CD4-positive, alpha-beta memory T cell (primary cell): ENCODE measurements at regions not wholly inside any gene's neighbourhood (a gene's known extent, or its start where the extent isn't known, plus 50 kb on each side); places are given as distances from the start of the nearest gene placed in this dataset.

ENCODE experiments used
- CTCF ChIA-PET: fragments of 350-600 bp; sonication (Branson Sonifier 250); formaldehyde crosslinking; loops from one replicate; lab custom pipeline; 2021; ENCODE audit warnings: inconsistent platforms; ENCODE audit not compliant: partially characterized antibody; lab: Charles Lee
- POLR2A ChIA-PET: fragments of 350-600 bp; sonication (Branson Sonifier 250); formaldehyde crosslinking; loops from one replicate; lab custom pipeline; 2021; ENCODE audit not compliant: partially characterized antibody; lab: Charles Lee
- DNase-seq, 5 donors: peaks; one replicate each; pipeline versions ENCODE4 v3.0.0 to v3.0.0-alpha.2; 2020 to 2022; ENCODE audit warnings: mixed read lengths in 1 of 5
- H3K27ac ChIP-seq: one replicate; pipeline ENCODE4 v1.7.0; 2013; ENCODE audit warnings: low read depth, low read length
- H3K27me3 ChIP-seq: 2 replicates; pipeline ENCODE4 v1.7.0; 2013; ENCODE audit warnings: mild to moderate bottlenecking, low read length, moderate library complexity; ENCODE audit not compliant: insufficient read depth
- H3K36me3 ChIP-seq: 2 replicates; pipeline ENCODE4 v1.7.0; 2013; ENCODE audit warnings: mild to moderate bottlenecking, low read length, moderate library complexity; ENCODE audit not compliant: insufficient read depth
- H3K4me1 ChIP-seq: 2 replicates; pipeline ENCODE4 v1.7.0; 2013; ENCODE audit warnings: mild to moderate bottlenecking, low read length, moderate library complexity; ENCODE audit not compliant: insufficient read depth
- H3K4me3 ChIP-seq, 2 donors: one replicate each; pipeline ENCODE4 v1.7.0; 2013; ENCODE audit warnings: low read length in 2 of 2, mild to moderate bottlenecking in 1 of 2
- H3K9me3 ChIP-seq, 2 donors: one replicate each; pipeline ENCODE4 v1.7.0; 2013; ENCODE audit warnings: low read length in 2 of 2, control low read depth in 1 of 2; ENCODE audit not compliant: control insufficient read depth in 1 of 2
- H3K27ac Mint-ChIP-seq, 7 donors: one replicate each; pipeline ENCODE4 v1.8.0; 2020 to 2021; ENCODE audit warnings: mixed read lengths in 7 of 7, mild to moderate bottlenecking in 6 of 7, inconsistent platforms in 3 of 7, moderate library complexity in 3 of 7
- H3K27me3 Mint-ChIP-seq, 2 donors: one replicate each; pipeline ENCODE4 v1.8.0; 2020 to 2021; ENCODE audit warnings: mixed read lengths in 2 of 2
- H3K36me3 Mint-ChIP-seq, 2 donors: one replicate each; pipeline ENCODE4 v1.8.0; 2020 to 2021; ENCODE audit warnings: mixed read lengths in 2 of 2, inconsistent platforms in 1 of 2, mild to moderate bottlenecking in 1 of 2
- H3K4me1 Mint-ChIP-seq, 4 donors: one replicate each; pipeline ENCODE4 v1.8.0; 2020 to 2021; ENCODE audit warnings: mixed read lengths in 4 of 4, mild to moderate bottlenecking in 1 of 4
- H3K4me3 Mint-ChIP-seq, 8 donors: one replicate each; pipeline ENCODE4 v1.8.0; 2020 to 2021; ENCODE audit warnings: mixed read lengths in 8 of 8, mild to moderate bottlenecking in 7 of 8, moderate library complexity in 6 of 8, inconsistent platforms in 3 of 8
- H3K9me3 Mint-ChIP-seq, 8 donors: one replicate each; pipeline ENCODE4 v1.8.0; 2020 to 2021; ENCODE audit warnings: mixed read lengths in 8 of 8, mild to moderate bottlenecking in 5 of 8, inconsistent platforms in 3 of 8, moderate library complexity in 1 of 8
- intact Hi-C: fragments of 100-400 bp; cut with micrococcal nuclease; formaldehyde crosslinking; loops from one replicate; pipeline ENCODE4 v1.15.1; 2023

- POLR2A ChIA-PET: no interaction called here
Measured at GRCh38 chr3:107428051-107428858, 51.0 kb downstream of the CCDC54 start.

GRCh38 chr3:107429320-107430181, 52.3 kb downstream of the CCDC54 start:
- DNase-seq: peak; percentile 54 to 68 (median 61)
- Mint-ChIP-seq H3K36me3 (peaks cover 0 to 6% of the 10 kb centered on the region in 2 donors), H3K27me3 (peaks cover 0 to 2% of the 10 kb centered on the region in 2 donors), H3K9me3 (peaks cover 0 to 1% (median 0%) of the 10 kb centered on the region in 8 donors), H3K4me1 (peaks cover 15 to 27% (median 19%) of the 10 kb centered on the region in 4 donors), H3K4me3 (peak overlapping the region; percentile 84 to 96 (median 90)), H3K27ac (peak overlapping the region in 4 of 7 donors; percentile 17 to 64 (median 35))
- ChIA-PET CTCF (interaction anchor here (0.7 to 4.4 kb wide), 29 partner anchors 8 to 230 kb away, joined by 3 to 42 read pairs (median 3); no protein-coding TSS in a partner anchor), POLR2A (interaction anchor here (1.8 kb wide), 1 partner anchor 95 kb away, joined by 5 read pairs; no protein-coding TSS in a partner anchor)
- peaks cover 18% of the 10 kb centered on the region for H3K4me1 ChIP-seq
- H3K4me3 ChIP-seq: peak overlapping the region in 1 of 2 donors; percentile 51
- no peaks in the 10 kb centered on the region for H3K36me3 ChIP-seq
- H3K27ac ChIP-seq: no peak overlapping the region
- intact Hi-C loops: loop anchor here (1.0 kb wide), 3 partner anchors 8 to 189 kb away; partner anchors contain the start of gene BBX
- no peaks in the 10 kb centered on the region for H3K9me3 ChIP-seq
- no peaks in the 10 kb centered on the region for H3K27me3 ChIP-seq

More at GRCh38 chr3:107428051-107428858, 51.0 kb downstream of the CCDC54 start:
- intact Hi-C loops: no loop called here
- H3K4me1 ChIP-seq: peaks cover 18% of the 10 kb centered on the region
- H3K27ac Mint-ChIP-seq: peak overlapping the region in 1 of 7 donors; percentile 1
- H3K9me3 ChIP-seq: no peaks in the 10 kb centered on the region
- peaks cover 15 to 27% (median 19%) of the 10 kb centered on the region in 4 donors for H3K4me1 Mint-ChIP-seq
- H3K4me3 ChIP-seq: no peak overlapping the region
- CTCF ChIA-PET: interaction anchor here (0.8 to 4.4 kb wide), 9 partner anchors 7 to 192 kb away, joined by 3 to 42 read pairs (median 7); no protein-coding TSS in a partner anchor
- H3K27ac ChIP-seq: no peak overlapping the region
- no peaks in the 10 kb centered on the region for H3K27me3 ChIP-seq
- H3K9me3 Mint-ChIP-seq: peaks cover 0 to 1% (median 0%) of the 10 kb centered on the region in 8 donors
- H3K4me3 Mint-ChIP-seq: no peak overlapping the region
- H3K36me3 Mint-ChIP-seq: peaks cover 0 to 6% of the 10 kb centered on the region in 2 donors
- no peak for DNase-seq
- no peaks in the 10 kb centered on the region for H3K36me3 ChIP-seq
- H3K27me3 Mint-ChIP-seq: no peaks in the 10 kb centered on the region

GRCh38 chr3:107430214-107430995, 53.2 kb downstream of the CCDC54 start:
- no peaks in the 10 kb centered on the region for H3K9me3 ChIP-seq
- Mint-ChIP-seq H3K27me3 (peaks cover 0 to 2% of the 10 kb centered on the region in 2 donors), H3K9me3 (peaks cover 0 to 1% (median 0%) of the 10 kb centered on the region in 8 donors), H3K4me1 (peaks cover 15 to 27% (median 19%) of the 10 kb centered on the region in 4 donors), H3K27ac (peak overlapping the region; percentile 17 to 85 (median 47)), H3K36me3 (peaks cover 0 to 6% of the 10 kb centered on the region in 2 donors), H3K4me3 (peak overlapping the region; percentile 84 to 96 (median 90))
- peak overlapping the region in 1 of 2 donors; percentile 51 for H3K4me3 ChIP-seq
- no peak overlapping the region for H3K27ac ChIP-seq
- intact Hi-C loops: loop anchor here (1.0 kb wide), 3 partner anchors 9 to 190 kb away; partner anchors contain the start of gene BBX
- ChIA-PET POLR2A (interaction anchor here (1.3 to 1.8 kb wide), 2 partner anchors 9 to 94 kb away, joined by 5 to 6 read pairs; no protein-coding TSS in a partner anchor), CTCF (interaction anchor here (0.7 to 4.4 kb wide), 21 partner anchors 9 to 229 kb away, joined by 3 to 42 read pairs (median 3); no protein-coding TSS in a partner anchor)
- peak in 4 of 5 donors; percentile 5 to 34 (median 16) for DNase-seq
- H3K27me3 ChIP-seq: no peaks in the 10 kb centered on the region
- H3K4me1 ChIP-seq: peaks cover 18% of the 10 kb centered on the region
- H3K36me3 ChIP-seq: no peaks in the 10 kb centered on the region

GRCh38 chr3:107430996-107431245, 53.7 kb downstream of the CCDC54 start:
- H3K36me3 ChIP-seq: no peaks in the 10 kb centered on the region
- peak overlapping the region in 1 of 2 donors; percentile 51 for H3K4me3 ChIP-seq
- H3K9me3 Mint-ChIP-seq: peaks cover 0 to 1% (median 0%) of the 10 kb centered on the region in 8 donors
- H3K9me3 ChIP-seq: no peaks in the 10 kb centered on the region
- H3K27ac ChIP-seq: no peak overlapping the region
- ChIA-PET CTCF (interaction anchor here (1.0 to 4.4 kb wide), 12 partner anchors 10 to 201 kb away, joined by 3 to 42 read pairs (median 3); no protein-coding TSS in a partner anchor), POLR2A (interaction anchor here (1.3 to 1.5 kb wide), 2 partner anchors 10 to 91 kb away, joined by 5 to 6 read pairs; partner anchors contain the start of gene BBX)
- DNase-seq: peak; percentile 19 to 47 (median 27)
- peaks cover 0 to 2% of the 10 kb centered on the region in 2 donors for H3K27me3 Mint-ChIP-seq
- peaks cover 18% of the 10 kb centered on the region for H3K4me1 ChIP-seq
- H3K27ac Mint-ChIP-seq: peak overlapping the region in 6 of 7 donors; percentile 17 to 85 (median 52)
- H3K4me1 Mint-ChIP-seq: peaks cover 15 to 27% (median 19%) of the 10 kb centered on the region in 4 donors
- no peaks in the 10 kb centered on the region for H3K27me3 ChIP-seq
- intact Hi-C loops: loop anchor here (1.0 kb wide), 3 partner anchors 10 to 191 kb away; partner anchors contain the start of gene BBX
- H3K36me3 Mint-ChIP-seq: peaks cover 0 to 6% of the 10 kb centered on the region in 2 donors
- peak overlapping the region; percentile 84 to 96 (median 90) for H3K4me3 Mint-ChIP-seq

DNA sequence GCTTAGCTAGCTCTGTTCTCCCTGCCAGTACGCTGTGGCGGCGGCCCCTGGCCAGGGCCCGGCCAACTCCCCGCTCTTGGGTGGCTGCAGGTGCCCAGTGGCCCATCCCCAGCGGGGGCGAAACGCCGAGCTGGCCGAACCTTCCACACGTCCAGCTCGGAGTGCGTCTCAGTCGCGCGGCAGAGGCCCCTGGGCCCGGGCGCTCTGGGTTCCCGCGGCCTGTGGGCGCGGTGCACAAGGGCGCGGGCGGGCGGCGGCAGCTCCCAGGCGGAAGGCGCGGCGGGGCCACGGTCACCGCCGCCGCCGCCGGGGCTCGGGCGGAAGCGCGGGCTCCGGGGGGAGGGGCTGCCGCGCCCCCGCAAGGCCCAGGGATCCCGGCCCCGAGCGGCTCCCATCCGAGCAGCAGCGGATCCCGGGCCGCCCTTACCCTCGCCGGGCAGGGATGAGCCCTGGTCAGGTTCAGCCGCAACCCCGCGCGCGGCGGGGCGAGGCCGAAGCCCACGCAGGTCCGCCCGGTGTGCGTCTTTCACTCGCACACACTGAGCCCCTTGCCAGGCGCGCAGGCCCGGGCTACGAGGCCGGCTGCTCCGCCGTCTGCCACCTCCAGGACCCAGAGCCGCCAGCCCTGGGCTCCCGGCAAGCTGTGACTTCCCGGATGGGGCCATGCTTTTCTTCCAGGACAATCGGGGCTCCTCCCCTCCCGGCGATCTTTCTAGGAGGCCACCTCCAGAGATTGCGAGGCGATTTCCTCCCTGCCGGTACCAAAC, 54.2 kb downstream of the CCDC54 start:
- H3K4me3 ChIP-seq: peak overlapping the region; percentile 48 to 51
- CTCF ChIA-PET: interaction anchor here (1.0 to 4.4 kb wide), 7 partner anchors 11 to 195 kb away, joined by 3 to 42 read pairs (median 3); no protein-coding TSS in a partner anchor
- peak; percentile 30 to 53 (median 42) for DNase-seq
- H3K36me3 ChIP-seq: no peaks in the 10 kb centered on the region
- intact Hi-C loops: no loop called here
- POLR2A ChIA-PET: interaction anchor here (1.3 to 1.5 kb wide), 2 partner anchors 11 to 91 kb away, joined by 5 to 6 read pairs; partner anchors contain the start of gene BBX
- Mint-ChIP-seq H3K4me1 (peaks cover 15 to 27% (median 19%) of the 10 kb centered on the region in 4 donors), H3K27me3 (peaks cover 0 to 2% of the 10 kb centered on the region in 2 donors), H3K27ac (peak overlapping the region; percentile 61 to 95 (median 83)), H3K9me3 (peaks cover 0 to 1% (median 0%) of the 10 kb centered on the region in 8 donors), H3K36me3 (peaks cover 0 to 6% of the 10 kb centered on the region in 2 donors), H3K4me3 (peak overlapping the region; percentile 90 to 96 (median 93))
- no peaks in the 10 kb centered on the region for H3K9me3 ChIP-seq
- H3K27ac ChIP-seq: no peak overlapping the region
- H3K27me3 ChIP-seq: no peaks in the 10 kb centered on the region
- peaks cover 18% of the 10 kb centered on the region for H3K4me1 ChIP-seq
